ENCODE measurements at regions not wholly inside any gene's neighbourhood (a gene's known extent, or its start where the extent isn't known, plus 50 kb on each side); places are given as distances from the start of the nearest gene placed in this dataset.

- DNase-seq (ENCODE audit: low spot score) = no peak
These were observed 847.3 kb upstream of the SOX11 start for GRCh38 chr2:4844881-4845280.

- no peak for DNase-seq (ENCODE audit: low spot score)
These were observed 830.2 kb upstream of the SOX11 start for GRCh38 chr2:4862031-4862430.

- no peak for DNase-seq (ENCODE audit: low spot score)
These were observed 826.0 kb upstream of the SOX11 start for GRCh38 chr2:4866198-4866597.

- DNase-seq (ENCODE audit: low spot score) = no peak
These were observed 823.7 kb upstream of the SOX11 start for GRCh38 chr2:4868466-4868865.

GRCh38 chr2:4869154-4869553 lies 823.0 kb upstream of the SOX11 start:
- DNase-seq (ENCODE audit: low spot score) = no peak

- DNase-seq (ENCODE audit: low spot score) = no peak
These were observed 818.8 kb upstream of the SOX11 start for GRCh38 chr2:4873364-4873763.

- DNase-seq (ENCODE audit: low spot score) = no peak
These were observed 818.1 kb upstream of the SOX11 start for GRCh38 chr2:4873876-4874593.

GRCh38 chr2:4882421-4882820 lies 809.8 kb upstream of the SOX11 start:
- no peak for DNase-seq (ENCODE audit: low spot score)

GRCh38 chr2:4882941-4883340 lies 809.2 kb upstream of the SOX11 start:
- DNase-seq (ENCODE audit: low spot score) = no peak

- DNase-seq (ENCODE audit: low spot score) = no peak
These were observed 808.8 kb upstream of the SOX11 start for GRCh38 chr2:4883375-4883774.

GRCh38 chr2:4884117-4884571 lies 808.0 kb upstream of the SOX11 start:
- no peak for DNase-seq (ENCODE audit: low spot score)

GRCh38 chr2:4891394-4891793 lies 800.8 kb upstream of the SOX11 start:
- no peak for DNase-seq (ENCODE audit: low spot score)

- no peak for DNase-seq (ENCODE audit: low spot score)
These were observed 796.8 kb upstream of the SOX11 start for GRCh38 chr2:4895371-4895770.

- no peak for DNase-seq (ENCODE audit: low spot score)
These were observed 793.5 kb upstream of the SOX11 start for GRCh38 chr2:4898706-4899105.

- no peak for DNase-seq (ENCODE audit: low spot score)
These were observed 791.9 kb upstream of the SOX11 start for GRCh38 chr2:4900242-4900641.

- no peak for DNase-seq (ENCODE audit: low spot score)
These were observed 791.1 kb upstream of the SOX11 start for GRCh38 chr2:4900861-4901770.

- DNase-seq (ENCODE audit: low spot score) = no peak
These were observed 788.4 kb upstream of the SOX11 start for GRCh38 chr2:4903656-4904348.

GRCh38 chr2:4908461-4908860 lies 783.7 kb upstream of the SOX11 start:
- no peak for DNase-seq (ENCODE audit: low spot score)

GRCh38 chr2:4909346-4910009 lies 782.7 kb upstream of the SOX11 start:
- no peak for DNase-seq (ENCODE audit: low spot score)

GRCh38 chr2:4914036-4914435 lies 778.1 kb upstream of the SOX11 start:
- DNase-seq (ENCODE audit: low spot score) = no peak

GRCh38 chr2:4914551-4914950 lies 777.6 kb upstream of the SOX11 start:
- no peak for DNase-seq (ENCODE audit: low spot score)

GRCh38 chr2:4915357-4915756 lies 776.8 kb upstream of the SOX11 start:
- no peak for DNase-seq (ENCODE audit: low spot score)
